NCI-H82 treated with DMSO at 0.1 percent for 48 hours (cell line): ENCODE measurements at regions not wholly inside any gene's neighbourhood (a gene's known extent, or its start where the extent isn't known, plus 50 kb on each side); places are given as distances from the start of the nearest gene placed in this dataset.

Experiments
- DNase-seq: peaks from one replicate; lab custom pipeline; 2025; ENCODE audit not compliant: unreplicated experiment; lab: John Stamatoyannopoulos, UW

DNA sequence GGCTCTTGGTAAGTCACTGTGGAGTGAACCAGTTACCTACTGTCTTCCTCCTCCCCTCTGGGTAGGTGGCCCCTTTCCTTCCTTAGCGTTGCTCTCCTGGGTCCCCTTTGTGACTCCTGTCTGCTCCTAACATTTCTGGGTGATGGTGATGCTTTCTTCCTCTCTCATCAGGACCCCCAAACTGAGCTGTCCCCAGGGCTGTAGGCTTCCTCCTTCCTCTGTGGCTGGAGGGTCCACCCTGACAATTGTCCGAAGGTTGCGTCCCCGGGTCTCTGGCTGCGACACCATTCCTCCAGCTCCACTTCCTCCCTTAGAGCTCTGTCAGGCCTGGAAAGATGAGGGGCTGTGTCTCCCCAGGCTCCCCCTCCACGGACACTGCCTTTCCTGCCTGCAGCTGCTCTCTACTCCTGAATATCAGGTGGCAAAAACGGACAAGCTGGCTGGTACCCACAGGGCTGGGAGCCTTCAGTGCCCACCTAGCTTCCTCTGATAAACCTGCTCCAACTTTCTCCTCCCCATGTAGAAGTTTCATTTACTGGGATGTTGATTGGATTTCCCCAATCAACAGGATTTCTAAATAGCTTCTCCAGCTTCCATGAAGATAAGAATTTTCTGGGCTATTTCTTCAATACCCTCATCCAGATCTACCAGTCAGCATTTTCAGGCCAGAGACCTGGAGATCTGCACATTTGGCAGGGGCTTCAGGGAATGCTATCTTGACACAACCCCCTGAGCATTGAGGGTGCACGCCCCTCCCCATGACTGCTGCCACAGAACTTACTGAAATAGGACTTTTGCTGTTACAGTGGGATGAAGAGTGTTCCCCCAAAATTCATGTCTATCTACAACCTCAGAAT lies 506.5 kb downstream of the TCERG1L start:
- no peak for DNase-seq

DNA sequence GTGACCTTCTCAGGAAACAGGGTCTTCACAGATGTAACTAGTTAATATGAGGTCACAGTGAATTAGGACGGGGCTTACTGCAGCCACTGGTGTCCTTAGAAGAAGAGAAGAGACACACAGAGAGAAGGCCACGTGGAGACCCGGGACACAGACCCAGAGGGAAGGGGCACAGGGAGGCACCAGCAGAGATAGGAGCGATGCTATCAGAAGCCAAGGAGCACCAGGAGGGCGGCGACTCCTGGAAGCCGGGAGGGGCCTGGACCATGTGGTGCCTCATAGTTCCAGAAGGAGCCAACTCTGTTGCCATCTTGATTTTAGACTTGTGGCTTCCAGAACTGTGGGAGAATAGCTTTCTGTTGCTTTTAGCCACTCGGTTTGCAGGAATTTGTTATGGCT lies 505.9 kb downstream of the TCERG1L start:
- no peak for DNase-seq

DNA sequence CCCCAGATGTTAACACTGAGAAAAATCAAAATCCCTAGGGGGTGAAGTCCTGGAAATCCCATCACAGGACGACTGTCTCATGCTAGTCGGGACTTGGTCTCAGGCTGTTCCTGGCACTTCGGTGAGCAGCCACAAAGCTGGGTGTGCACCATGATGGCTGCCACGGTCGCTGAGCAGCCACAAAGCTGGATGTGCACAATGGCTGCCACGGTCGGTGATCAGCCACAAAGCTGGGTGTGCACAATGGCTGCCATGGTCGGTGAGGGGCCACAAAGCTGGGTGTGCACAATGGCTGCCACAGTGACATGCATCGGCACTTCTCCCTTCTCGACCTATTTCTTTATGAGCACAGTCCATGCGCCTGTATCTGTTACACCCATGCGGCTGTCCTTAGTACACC lies 505.1 kb downstream of the TCERG1L start:
- DNase-seq: no peak

DNA sequence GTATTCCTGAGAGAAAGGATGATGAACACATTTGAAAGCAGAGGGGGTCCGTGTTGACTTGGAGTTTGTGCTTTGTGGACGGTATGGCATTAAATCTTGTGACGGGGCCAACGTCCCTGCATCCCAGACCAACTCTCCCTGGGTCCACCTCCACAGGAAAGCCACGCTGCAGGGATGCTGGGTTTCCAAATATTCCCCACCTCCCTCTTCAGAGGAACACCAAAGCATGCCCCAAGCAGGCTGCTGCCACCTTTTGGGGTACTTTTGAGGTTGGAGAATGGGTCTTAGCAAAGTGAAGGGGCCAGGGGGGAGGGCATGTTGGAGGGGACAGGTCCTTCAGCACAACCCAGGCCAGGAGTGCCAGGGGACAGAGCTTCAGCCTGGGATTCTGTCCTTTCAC lies 504.4 kb downstream of the TCERG1L start:
- DNase-seq: no peak

DNA sequence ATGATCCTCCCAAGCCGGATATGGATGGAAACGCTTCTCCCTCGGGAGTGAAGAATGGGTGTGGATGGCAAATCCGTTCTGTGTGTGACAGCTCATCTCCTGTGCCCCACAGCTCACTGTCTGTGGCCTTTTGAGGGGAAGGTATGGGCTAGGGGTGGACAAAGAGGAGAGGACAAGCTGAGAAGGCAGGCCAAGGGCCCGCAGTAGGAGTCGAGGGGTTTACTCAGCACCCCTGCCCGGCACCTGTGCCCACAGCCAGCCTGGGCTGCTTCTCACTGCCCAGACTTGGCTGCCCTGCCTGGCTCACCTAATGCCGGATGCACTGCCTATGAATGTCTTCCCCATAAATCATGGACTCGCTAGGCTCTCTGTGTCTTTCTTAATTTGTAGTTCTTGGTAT lies 503.8 kb downstream of the TCERG1L start:
- no peak for DNase-seq

DNA sequence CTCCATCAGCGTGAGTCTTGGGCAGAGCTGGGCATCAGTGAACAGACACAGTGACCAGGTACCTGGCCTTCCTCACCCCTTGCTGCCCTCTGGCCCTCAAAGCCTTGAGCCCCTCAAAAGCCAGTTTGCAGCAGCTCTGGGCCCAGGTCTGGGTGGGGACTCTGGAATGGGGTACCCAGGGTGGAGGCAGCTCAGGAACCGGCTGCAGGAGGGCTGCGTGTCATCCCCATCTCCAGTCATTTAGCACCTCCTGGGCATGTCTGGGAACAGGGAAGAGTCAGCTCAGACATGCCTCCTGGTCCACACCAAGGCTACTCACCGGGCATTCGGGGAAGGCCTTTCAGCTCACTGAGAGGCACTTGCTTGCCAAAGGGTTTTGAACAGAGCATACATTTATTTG lies 503.3 kb downstream of the TCERG1L start:
- no peak for DNase-seq

DNA sequence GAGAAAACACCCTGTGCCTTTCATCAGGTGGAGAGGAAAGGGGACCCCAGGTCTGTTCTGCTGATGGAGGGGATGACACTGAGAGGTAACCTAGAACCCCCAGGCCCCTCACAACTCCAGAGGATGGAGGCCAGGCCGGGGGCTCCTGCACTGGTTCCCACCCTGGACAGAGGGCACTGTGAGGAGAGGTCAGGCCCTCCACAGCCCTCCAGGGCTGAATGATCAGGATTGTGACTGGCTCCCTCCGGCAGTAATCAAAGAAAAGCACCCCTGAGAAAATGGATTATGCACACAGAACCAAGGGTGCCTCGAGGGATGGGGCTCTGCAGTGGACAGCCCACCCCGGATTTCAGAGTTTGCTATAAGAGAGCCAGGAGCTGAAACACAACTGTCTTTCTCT lies 502.8 kb downstream of the TCERG1L start:
- DNase-seq: no peak

DNA sequence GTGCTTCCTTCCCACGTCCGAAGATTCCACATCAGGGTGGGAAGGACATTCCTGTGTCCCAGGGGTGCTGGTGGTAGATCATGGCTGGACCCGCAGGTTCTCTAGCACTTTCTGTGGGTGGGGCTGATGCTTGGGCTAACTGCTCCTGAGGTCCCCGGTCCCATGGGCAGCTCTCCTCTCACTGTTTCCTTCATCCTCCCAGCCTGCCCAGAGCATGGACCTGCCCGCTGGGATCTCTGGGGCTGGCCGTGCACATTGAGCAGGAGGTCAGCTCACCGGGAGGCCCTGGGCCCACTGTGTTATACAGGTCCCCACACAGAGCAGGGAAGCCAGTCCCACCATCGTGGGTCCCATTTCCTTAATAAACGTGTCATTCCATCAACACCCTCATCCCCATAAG lies 502.3 kb downstream of the TCERG1L start:
- DNase-seq: no peak

DNA sequence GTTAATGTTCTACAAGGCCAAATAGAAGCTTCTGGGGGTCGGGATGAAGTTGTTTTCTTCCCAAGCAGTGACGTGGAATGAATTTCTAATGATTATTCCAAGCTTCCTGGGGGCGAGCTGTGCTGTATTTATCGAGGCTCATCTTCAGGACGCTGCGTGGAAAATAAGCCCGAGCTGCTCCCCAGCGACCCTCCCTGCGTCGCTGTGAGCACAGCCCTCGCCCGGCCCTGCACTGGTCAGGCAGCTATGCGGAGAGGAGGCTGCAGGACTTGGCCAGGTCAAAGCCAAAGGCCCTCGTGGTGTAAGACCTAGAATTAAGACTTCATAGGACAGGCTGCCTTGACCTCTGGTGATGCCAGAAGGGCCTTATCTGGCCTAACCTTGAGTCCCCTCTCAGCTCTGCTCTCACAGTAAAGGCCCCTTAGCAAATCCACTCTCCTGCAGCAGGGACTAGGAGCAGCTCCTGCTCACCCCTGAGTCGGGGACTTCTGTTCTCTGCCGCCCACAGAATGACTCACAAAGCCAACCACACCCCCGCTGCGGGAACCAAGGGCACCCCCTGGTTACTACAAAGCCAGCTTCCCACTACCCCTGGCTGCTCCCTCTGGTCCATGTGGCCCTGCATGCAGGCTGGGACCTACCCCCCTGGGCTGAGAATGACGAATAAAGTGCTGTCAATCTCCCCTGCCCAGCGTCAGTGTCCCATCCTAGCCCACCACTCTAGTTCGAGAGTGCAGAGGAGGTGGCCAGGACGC lies 501.6 kb downstream of the TCERG1L start:
- no peak for DNase-seq

DNA sequence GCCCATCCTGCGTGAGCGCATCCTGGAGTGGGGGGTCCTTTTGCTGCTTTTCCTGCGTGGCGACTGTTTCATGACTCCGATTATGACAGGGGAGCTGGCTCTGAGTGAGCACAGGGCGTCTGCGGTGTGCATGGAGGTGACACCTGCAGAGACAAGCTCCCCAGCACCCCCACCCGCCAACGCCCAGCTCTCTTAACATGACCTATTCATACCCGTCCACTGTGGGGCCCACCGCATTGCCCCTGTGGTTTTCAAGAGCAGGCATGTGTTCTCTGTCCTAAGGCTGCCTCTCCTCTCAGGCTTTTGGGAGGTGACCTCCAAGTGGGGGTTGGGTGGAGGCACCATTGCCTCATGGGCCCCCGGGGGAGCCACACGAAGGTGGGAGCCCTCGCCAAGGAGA lies 500.7 kb downstream of the TCERG1L start:
- DNase-seq: no peak

DNA sequence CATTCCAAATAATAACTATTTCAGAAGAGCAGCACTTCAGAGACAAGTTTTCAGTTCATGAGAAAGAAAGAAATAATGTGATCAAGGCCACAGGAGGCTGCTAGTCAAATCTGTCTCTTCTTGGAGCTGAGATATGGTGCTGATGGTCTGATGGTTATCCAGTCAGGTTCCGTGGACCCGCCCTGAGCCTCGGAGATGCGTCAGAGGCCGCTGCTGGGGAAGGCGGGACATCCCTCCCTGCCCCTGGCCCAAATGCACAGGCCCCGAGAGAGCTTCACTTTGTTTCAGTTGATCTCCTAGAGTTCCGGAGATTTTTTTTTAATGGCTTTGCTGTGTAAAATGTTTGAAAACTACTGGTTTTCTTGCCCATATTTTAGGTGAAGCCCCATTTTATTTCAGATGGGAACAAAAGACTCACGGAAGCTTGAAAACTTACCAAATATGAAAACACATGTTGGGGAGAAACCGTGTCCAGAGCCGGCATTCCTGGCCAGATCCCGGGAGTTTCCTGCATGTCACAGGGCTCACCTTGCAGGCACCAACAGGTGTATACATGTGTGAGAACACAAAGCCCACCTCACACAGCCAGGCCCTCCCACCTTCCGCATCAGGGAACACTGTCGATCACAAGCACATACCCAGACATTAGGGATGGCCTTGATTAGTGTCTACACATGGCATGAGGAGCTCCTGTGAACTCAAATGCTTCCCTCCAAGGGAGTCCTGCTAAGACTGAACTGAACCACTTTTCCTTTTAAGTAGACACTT lies 499.0 kb downstream of the TCERG1L start:
- DNase-seq: no peak

DNA sequence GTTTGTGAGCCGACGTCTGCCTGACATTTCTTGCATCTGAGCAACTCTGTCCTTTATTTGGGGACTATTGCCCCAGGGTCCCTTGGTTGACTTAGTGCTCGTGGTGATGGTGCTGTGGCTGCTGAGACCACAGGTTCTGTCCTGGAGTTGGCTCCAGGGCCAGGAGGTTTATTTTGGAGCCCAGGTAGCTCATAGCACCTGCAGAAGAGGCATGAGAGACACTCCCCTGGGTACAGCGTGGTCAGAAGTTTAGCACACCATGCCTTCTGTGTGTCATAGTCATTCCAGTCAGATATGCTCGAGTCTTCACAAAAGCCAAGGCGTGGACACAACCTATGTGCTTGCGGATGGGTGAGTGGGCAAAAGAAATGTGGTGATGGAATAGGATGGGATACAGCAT lies 496.9 kb downstream of the TCERG1L start:
- DNase-seq: no peak

DNA sequence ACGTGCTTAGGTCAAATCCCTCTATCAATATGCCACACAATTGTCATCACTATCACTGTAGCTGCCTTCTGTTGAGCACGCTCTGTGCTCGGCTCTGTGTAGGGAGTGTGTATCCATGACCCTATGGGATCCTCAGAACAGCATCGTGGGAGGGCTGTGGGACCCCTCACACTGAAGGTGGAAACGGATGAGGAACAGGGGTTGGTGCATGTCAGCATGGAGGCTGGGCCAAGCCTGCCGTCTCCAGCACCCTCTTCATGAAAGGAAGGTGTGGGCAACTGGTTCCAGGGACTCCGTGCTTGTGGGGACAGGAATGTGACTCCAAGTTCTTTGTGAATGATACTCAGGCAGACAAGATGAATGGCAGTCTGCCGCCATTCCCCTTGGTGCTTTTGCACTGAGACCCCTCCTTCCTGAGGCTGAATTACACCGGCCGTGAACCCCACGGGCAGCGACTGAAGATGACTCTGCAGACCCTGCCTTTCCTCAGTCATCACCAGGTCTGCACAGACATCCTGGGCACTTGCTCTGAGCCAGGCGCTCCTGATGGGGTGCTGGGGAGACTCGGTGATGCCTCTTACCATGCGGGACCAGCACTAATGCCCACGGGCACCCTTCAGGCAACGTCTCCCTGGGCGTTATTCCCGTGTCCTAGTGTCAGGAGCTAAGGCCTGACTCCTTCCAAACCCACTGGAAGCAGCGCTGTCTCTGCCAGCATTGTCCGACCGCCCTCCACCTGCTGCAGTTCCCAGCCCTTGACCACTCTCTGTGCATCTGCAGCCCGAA lies 495.2 kb downstream of the TCERG1L start:
- no peak for DNase-seq

DNA sequence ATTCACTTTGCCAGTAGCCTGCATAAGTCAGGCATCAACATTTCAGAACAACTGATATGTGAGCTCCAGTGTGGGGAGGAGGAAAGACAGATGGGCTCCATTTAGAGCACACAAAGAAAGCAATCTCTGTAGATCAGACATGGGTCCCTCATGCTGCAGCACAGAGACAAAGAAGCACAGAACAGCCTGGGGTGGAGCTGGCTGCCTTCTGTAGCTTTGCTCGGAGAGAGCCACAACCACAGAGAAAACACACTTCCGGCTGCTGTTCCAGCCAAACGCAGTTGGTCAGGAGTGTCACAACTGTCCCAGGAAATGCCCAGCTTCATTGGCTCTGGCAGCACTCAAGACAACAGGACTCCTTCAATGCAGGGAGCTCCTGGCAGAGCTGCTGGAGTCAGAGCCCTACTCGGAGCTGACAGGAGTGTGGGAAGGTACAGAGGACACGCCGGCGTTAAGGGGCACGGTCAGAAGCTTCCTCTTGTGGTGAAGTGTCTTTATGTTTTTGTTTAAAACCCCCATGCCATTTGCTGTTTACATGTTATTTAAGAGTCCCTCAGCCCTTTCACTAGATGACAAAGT lies 494.4 kb downstream of the TCERG1L start:
- no peak for DNase-seq

DNA sequence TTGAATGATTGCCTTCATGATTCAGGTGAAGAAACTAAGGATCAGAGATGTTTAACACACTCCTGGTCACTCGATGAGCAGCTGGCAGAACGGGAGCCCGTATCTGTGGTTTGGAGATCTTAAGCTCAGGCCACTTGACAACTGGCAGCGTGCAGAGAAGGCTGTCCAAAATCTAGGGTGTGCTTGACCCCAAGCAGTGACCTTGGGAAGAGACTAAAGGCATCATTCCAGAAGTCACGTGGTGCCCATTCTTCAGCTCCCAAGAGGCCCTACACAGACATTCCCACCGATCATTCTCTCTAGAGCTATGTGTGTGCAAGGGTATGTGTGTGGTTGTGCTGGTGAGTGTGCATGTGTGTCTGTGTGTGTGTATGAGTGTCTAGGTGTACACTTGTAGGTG lies 493.8 kb downstream of the TCERG1L start:
- no peak for DNase-seq

DNA sequence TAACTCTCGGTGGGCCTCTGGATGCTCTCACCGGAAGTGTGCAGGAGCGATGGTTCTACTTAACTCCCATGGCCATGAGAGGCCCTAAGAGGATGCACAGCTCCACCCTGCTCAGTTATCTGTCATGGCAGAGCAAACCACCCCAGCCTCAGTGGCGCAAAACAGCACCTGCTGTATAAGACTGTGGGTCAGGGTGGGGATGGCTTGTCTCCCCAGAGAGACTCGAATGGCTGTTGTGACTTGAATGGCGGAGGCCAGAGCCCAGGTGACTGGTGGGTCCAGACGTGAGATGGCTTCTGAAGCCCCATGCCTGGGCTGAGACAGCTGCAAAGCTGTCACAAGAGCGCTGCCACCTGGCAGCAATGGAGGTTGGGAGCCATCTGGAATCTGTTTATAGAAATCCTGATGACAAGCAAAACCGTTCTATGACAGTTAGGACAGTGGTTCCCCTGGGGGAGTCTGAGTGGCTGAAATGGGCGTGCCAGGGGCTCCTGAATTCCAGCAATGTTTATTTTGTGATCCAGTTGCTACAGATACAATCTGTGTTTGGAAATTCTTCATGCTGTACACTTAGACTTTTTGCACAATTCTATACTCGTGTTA lies 490.5 kb downstream of the TCERG1L start:
- DNase-seq: no peak

DNA sequence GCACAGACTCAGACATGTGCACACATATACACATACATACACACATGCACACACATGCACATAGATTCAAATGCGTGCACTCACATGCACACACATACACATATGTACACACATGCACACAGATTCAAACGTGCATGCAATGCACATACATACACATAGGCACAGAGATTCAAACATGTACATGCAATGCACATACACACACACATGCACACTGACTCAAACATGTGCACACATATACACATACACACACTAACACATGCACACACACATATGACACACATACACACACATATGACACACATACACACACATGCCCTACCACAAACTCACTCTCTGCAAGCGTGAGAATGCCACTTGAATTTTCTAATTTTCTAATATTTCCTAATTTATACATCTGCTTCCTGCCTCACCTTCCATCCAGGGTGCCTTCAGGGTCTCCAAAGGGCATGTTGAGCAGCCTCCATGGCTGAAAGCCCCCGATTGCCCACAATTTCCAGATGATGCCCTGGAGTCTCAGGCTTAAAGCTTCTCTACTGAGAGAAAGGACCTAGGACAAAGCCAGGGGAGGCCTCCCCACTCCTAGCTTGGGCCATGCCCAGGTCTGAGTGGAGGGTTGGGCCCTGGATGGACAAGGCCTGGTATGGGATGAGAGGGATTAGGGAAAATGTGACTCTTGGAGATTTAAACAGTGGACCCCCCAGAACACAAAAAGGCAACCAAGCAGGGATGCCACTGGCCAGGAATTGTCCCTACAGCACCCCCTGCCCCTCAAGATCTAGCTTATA lies 487.1 kb downstream of the TCERG1L start:
- no peak for DNase-seq

DNA sequence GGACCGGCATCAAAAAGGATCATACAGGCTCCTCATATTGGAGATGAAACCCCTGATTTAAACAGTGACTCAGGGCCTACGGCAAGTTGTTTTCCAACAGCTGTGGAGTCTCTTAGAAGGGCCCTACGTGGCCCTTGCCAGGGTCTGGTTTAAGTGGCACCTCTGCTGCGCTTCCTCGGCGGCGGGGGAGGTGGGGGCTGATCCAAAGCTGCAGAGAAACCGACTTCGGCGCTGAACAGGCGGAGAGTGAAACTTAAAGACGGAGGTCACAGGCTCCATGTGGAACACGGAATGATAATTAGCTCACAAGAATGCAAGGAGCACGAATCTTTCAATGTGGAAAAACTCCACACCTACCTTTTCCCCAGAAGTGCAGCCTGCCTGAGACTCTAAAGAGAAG lies 477.9 kb downstream of the TCERG1L start:
- no peak for DNase-seq

DNA sequence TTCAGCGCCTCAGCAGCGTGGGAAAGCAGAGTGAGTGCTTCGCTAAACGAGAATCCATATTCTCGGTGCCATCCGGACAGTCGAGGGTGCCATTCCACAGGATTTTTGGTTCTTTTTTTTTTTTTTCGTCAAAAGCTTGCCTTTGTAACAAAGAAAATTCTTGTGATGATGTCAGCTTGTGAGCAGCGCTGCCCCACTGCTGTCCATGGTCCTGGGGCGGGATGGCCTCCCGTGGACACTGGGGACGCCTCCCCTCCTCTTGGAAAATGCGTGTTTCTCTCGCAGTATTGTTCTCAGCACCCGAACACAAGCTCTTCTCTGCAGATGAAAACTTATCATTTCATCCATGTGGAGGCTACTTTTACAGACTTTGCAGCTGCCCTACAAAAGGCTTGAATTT lies 477.4 kb downstream of the TCERG1L start:
- no peak for DNase-seq
